HCT116 (cell line): ENCODE measurements at regions not wholly inside any gene's neighbourhood (a gene's known extent, or its start where the extent isn't known, plus 50 kb on each side); places are given as distances from the start of the nearest gene placed in this dataset.

ENCODE experiments used
- ATAC-seq: fragments of 200-7000 bp; cut with Tn5 transposase; 2 replicates; pipeline ENCODE4 v1.9.1; 2020; ENCODE audit warnings: mild to moderate bottlenecking, moderate library complexity
- BruUV-seq: library from RNA; stranded (reverse); fragments of 400-500 nt; replicated peaks from 2 replicates; lab custom pipeline; 2021; lab: Mats Ljungman, UMichigan
- CTCF ChIA-PET: fragments of 300-600 bp; sonication (Branson Sonifier 250); formaldehyde crosslinking; loops from one replicate; lab custom pipeline; 2021; ENCODE audit warnings: antibody characterized with exemption; lab: Charles Lee
- POLR2A ChIA-PET: fragments of 300-600, 350-600 bp; sonication (Branson Sonifier 250); formaldehyde crosslinking; loops from one replicate; lab custom pipeline; 2021; ENCODE audit warnings: antibody characterized with exemption; lab: Charles Lee
- RAD21 ChIA-PET, 2 experiments: fragments of 300-600 bp; sonication (Branson Sonifier 250); formaldehyde crosslinking; loops; one replicate each; lab custom pipeline; 2023; ENCODE audit warnings: low total read pairs in 2 of 2; ENCODE audit not compliant: uncharacterized antibody in 2 of 2, unreplicated experiment in 2 of 2, low non-redundant PET in 1 of 2; lab: Charles Lee
- DNase-seq: peaks from one replicate; pipeline ENCODE4 v3.0.0-alpha.2; 2010; ENCODE audit warnings: low read depth, low spot score
- H2AFZ ChIP-seq: fragments of 200-600 bp; shearing (Covaris generic), sonication (generic); 2 replicates; pipeline ENCODE4 v1.6.1; 2017; ENCODE audit warnings: low read depth, mixed run types, mixed read lengths, antibody characterized with exemption, low read length; ENCODE audit not compliant: poor library complexity, severe bottlenecking
- H3K27ac ChIP-seq: 2 replicates; pipeline ENCODE4 v1.5.1; 2012; ENCODE audit warnings: low read depth, low read length
- H3K27me3 ChIP-seq: fragments of 200-600 bp; sonication (generic); 2 replicates; pipeline ENCODE4 v1.6.1; 2016; ENCODE audit warnings: mixed run types, low read length, mixed read lengths; ENCODE audit not compliant: insufficient read depth
- H3K36me3 ChIP-seq, 2 experiments: fragments of 200-500 bp in 1 of 2; fragments of 200-600 bp in 1 of 2; sonication (Bioruptor generic) in 1 of 2; sonication (generic) in 1 of 2; 2 replicates each; pipeline versions ENCODE4 v1.5.1 to v1.6.1; 2014 to 2016; ENCODE audit warnings: low read length in 2 of 2, inconsistent platforms in 1 of 2, mixed read lengths in 1 of 2, mixed run types in 1 of 2; ENCODE audit not compliant: insufficient read depth in 2 of 2, control insufficient read depth in 1 of 2
- H3K4me1 ChIP-seq, 2 experiments: fragments of 200-600 bp in 1 of 2; sonication (generic) in 1 of 2; 2 replicates each; pipeline versions ENCODE4 v1.5.1 to v1.6.1; 2012 to 2017; ENCODE audit warnings: low read length in 2 of 2, inconsistent platforms in 1 of 2, mild to moderate bottlenecking in 1 of 2, mixed read lengths in 1 of 2, mixed run types in 1 of 2, moderate library complexity in 1 of 2; ENCODE audit not compliant: insufficient read depth in 2 of 2, control insufficient read depth in 1 of 2
- H3K4me2 ChIP-seq: fragments of 200-600 bp; sonication (generic); 2 replicates; pipeline ENCODE4 v1.6.1; 2017; ENCODE audit warnings: mixed run types, low read length, mixed read lengths
- H3K4me3 ChIP-seq, 2 experiments: fragments of 200-600 bp in 1 of 2; sonication (generic) in 1 of 2; replicated peaks in 1 of 2; 2 replicates each; pipeline ENCODE4 v1.5.1; 2011 to 2016; ENCODE audit warnings: low read length in 2 of 2, control low read depth in 1 of 2, low read depth in 1 of 2, mild to moderate bottlenecking in 1 of 2, mixed read lengths in 1 of 2, mixed run types in 1 of 2
- H3K79me2 ChIP-seq: fragments of 200-600 bp; sonication (generic); 2 replicates; pipeline ENCODE4 v1.6.1; 2017; ENCODE audit warnings: mild to moderate bottlenecking, mixed run types, low read length, moderate library complexity, mixed read lengths; ENCODE audit not compliant: insufficient read depth
- H3K9ac ChIP-seq: fragments of 200-600 bp; sonication (generic); 2 replicates; pipeline ENCODE4 v1.6.1; 2016; ENCODE audit warnings: low read length, mixed read lengths
- H3K9me2 ChIP-seq: fragments of 200-600 bp; sonication (generic), shearing (Covaris generic); 2 replicates; pipeline ENCODE4 v1.6.1; 2017; ENCODE audit warnings: mixed run types, mild to moderate bottlenecking, moderate library complexity; ENCODE audit not compliant: insufficient read depth
- H3K9me3 ChIP-seq, 2 experiments: fragments of 200-500 bp in 1 of 2; fragments of 200-600 bp in 1 of 2; sonication (Bioruptor generic) in 1 of 2; sonication (generic) in 1 of 2; 2 replicates each; pipeline ENCODE4 v1.6.1; 2014 to 2017; ENCODE audit warnings: low read length in 2 of 2, mixed read lengths in 2 of 2, inconsistent platforms in 1 of 2, low read depth in 1 of 2, mild to moderate bottlenecking in 1 of 2, mixed run types in 1 of 2, moderate library complexity in 1 of 2; ENCODE audit not compliant: control insufficient read depth in 1 of 2, insufficient read depth in 1 of 2
- H4K20me1 ChIP-seq: fragments of 200-600 bp; sonication (generic), shearing (Covaris generic); 2 replicates; pipeline ENCODE4 v1.6.1; 2017; ENCODE audit warnings: mixed run types, mild to moderate bottlenecking, moderate library complexity; ENCODE audit not compliant: insufficient read depth
- CBX3 ChIP-seq: IDR thresholded peaks from 2 replicates; pipeline ENCODE4 v1.6.1; 2012; ENCODE audit warnings: low read depth
- CEBPB ChIP-seq: IDR thresholded peaks from 2 replicates; pipeline ENCODE4 v1.6.1; 2012; ENCODE audit warnings: low read depth
- ELF1 ChIP-seq: IDR thresholded peaks from 2 replicates; pipeline ENCODE4 v1.6.1; 2012; ENCODE audit warnings: low read depth, borderline replicate concordance
- EZH2 ChIP-seq: fragments of 200-600 bp; sonication (generic); IDR thresholded peaks from 2 replicates; pipeline ENCODE4 v1.6.1; 2017; ENCODE audit warnings: antibody characterized with exemption, mixed run types
- EZH2phosphoT487 ChIP-seq: fragments of 200-600 bp; IDR thresholded peaks from 2 replicates; pipeline ENCODE4 v1.6.1; 2018; ENCODE audit warnings: antibody characterized with exemption, borderline replicate concordance
- POLR2A ChIP-seq: IDR thresholded peaks from 2 replicates; pipeline ENCODE4 v1.7.0; 2011; ENCODE audit warnings: borderline replicate concordance; ENCODE audit not compliant: insufficient read depth, insufficient read length; ENCODE audit errors: extremely low read depth
- RAD21 ChIP-seq: IDR thresholded peaks from 2 replicates; pipeline ENCODE4 v1.6.1; 2012; ENCODE audit warnings: low read depth, mild to moderate bottlenecking
- REST ChIP-seq: IDR thresholded peaks from 2 replicates; pipeline ENCODE4 v1.6.1; 2012; ENCODE audit warnings: low read depth
- ZNF274 ChIP-seq: fragments of 200-500 bp; sonication (Bioruptor generic); IDR thresholded peaks from 2 replicates; pipeline ENCODE4 v1.6.1; 2014; ENCODE audit warnings: mild to moderate bottlenecking, low read depth, low read length, inconsistent platforms
- intact Hi-C: fragments of 100-400 bp; cut with micrococcal nuclease; formaldehyde crosslinking; loops from 2 replicates; pipeline ENCODE4 v1.10.0; 2022

- Histone ChIP-seq H3K9me3 (peaks cover 5 to 11% of the 10 kb centered on the region in 2 experiments; a peak in 2 of 4 replicates), H4K20me1 (no peaks in the 10 kb centered on the region), H3K9ac (no peak overlapping the region), H3K27me3 (no peaks in the 10 kb centered on the region), H3K36me3 (no peaks in the 10 kb centered on the region), H3K9me2 (no peaks in the 10 kb centered on the region), H2AFZ (no peak overlapping the region), H3K4me2 (no peak overlapping the region), H3K27ac (no peak overlapping the region), H3K79me2 (no peaks in the 10 kb centered on the region), H3K4me1 (no peaks in the 10 kb centered on the region), H3K4me3 (no peak overlapping the region)
- intact Hi-C loops = no loop called here
- BruUV-seq = no TSS peak
- no peak for DNase-seq
- no peak for TF ChIP-seq ELF1
- TF ChIP-seq CBX3 = no peak
- no peak for TF ChIP-seq POLR2A
- no peak for TF ChIP-seq CEBPB
- no peak for TF ChIP-seq EZH2
- no peak for TF ChIP-seq EZH2phosphoT487
- no peak for TF ChIP-seq ZNF274
- TF ChIP-seq RAD21 = no peak
- no peak for TF ChIP-seq REST
- ATAC-seq = no peak
- POLR2A ChIA-PET = no interaction called here
- RAD21 ChIA-PET = no interaction called here
- CTCF ChIA-PET = no interaction called here
Observed at GRCh38 chr6:67887747-67888545, 747.1 kb upstream of the ADGRB3 start.
